ENCODE measurements at regions not wholly inside any gene's neighbourhood (a gene's known extent, or its start where the extent isn't known, plus 50 kb on each side); places are given as distances from the start of the nearest gene placed in this dataset.

DNA sequence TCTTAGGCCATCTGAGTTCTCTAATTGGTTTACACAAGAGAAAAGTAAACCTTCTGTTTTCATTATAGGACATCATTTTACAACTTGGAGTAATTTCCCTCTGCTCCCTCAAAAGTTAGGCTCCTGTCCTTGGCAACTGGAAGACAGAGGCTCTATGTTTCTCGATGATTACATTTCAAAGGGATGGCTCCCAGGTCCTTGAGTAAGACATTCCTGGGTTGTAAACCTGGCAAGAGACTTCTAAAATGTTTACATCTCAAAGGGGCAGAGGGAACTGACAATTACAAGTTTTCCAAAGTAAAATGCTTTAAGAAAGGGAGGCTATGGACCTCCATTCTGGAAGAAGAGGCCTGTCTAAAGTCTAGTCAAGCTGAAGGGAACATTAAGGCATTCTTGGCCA lies 268.3 kb upstream of the REG3G start:
- ATAC-seq: no peak
- no peak for DNase-seq (ENCODE audit: low spot score)
- Histone ChIP-seq H3K9ac (ENCODE audit: insufficient read depth, low read depth, low read length) (no peak overlapping the region), H3K36me3 (replicated peaks in 1 of 2; ENCODE audit: control insufficient read depth in 1 of 2, insufficient read depth in 2 of 2, low read length in 2 of 2) (no peaks in the 10 kb centered on the region), H4K20me1 (ENCODE audit: insufficient read depth, low read length) (no peaks in the 10 kb centered on the region), H3K79me2 (ENCODE audit: insufficient read depth, low read length) (no peaks in the 10 kb centered on the region), H3K27me3 (ENCODE audit: control insufficient read depth in 1 of 2, insufficient read depth in 2 of 2, low read length in 2 of 2) (no peaks in the 10 kb centered on the region), H3K4me2 (ENCODE audit: low read depth, low read length) (no peak overlapping the region), H3K4me3 (replicated peaks in 1 of 3; ENCODE audit: insufficient read depth in 1 of 3, low read depth in 2 of 3, low read length in 3 of 3) (no peak overlapping the region), H3K9me3 (ENCODE audit: low read length) (peaks cover 14% of the 10 kb centered on the region), H3K27ac (ENCODE audit: extremely low read length, insufficient read depth, low read length) (no peak overlapping the region), H2AFZ (ENCODE audit: low read length) (no peak overlapping the region), H3K4me1 (ENCODE audit: insufficient read depth, low read length) (no peaks in the 10 kb centered on the region)
- BruUV-seq (replicated peaks): no TSS peak
- in situ Hi-C loops (cut with HindIII; ENCODE audit: extremely low pct_ligation_motif_present, low pct_unique_long_range_greater_than_20kb) (no loop called here), intact Hi-C loops (cut with micrococcal nuclease; ENCODE audit: unreplicated experiment) (no loop called here)
- ChIA-PET POLR2A (no interaction called here), CTCF (ENCODE audit: low intra/inter-chr PET ratio, low total read pairs) (no interaction called here)
- FAIRE-seq: no peak
- WGBS (ENCODE audit: low lambda C conversion rate): 0% methylated on average over 1 of the region's 1 CpG
- TF ChIP-seq, protein P1, sequence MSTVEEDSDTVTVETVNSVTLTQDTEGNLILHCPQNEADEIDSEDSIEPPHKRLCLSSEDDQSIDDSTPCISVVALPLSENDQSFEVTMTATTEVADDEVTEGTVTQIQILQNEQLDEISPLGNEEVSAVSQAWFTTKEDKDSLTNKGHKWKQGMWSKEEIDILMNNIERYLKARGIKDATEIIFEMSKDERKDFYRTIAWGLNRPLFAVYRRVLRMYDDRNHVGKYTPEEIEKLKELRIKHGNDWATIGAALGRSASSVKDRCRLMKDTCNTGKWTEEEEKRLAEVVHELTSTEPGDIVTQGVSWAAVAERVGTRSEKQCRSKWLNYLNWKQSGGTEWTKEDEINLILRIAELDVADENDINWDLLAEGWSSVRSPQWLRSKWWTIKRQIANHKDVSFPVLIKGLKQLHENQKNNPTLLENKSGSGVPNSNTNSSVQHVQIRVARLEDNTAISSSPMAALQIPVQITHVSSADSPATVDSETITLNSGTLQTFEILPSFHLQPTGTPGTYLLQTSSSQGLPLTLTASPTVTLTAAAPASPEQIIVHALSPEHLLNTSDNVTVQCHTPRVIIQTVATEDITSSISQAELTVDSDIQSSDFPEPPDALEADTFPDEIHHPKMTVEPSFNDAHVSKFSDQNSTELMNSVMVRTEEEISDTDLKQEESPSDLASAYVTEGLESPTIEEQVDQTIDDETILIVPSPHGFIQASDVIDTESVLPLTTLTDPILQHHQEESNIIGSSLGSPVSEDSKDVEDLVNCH (CRISPR knock-in tag; IDR thresholded peaks at IDR 0.05): no peak
- TF ChIP-seq, protein P2, sequence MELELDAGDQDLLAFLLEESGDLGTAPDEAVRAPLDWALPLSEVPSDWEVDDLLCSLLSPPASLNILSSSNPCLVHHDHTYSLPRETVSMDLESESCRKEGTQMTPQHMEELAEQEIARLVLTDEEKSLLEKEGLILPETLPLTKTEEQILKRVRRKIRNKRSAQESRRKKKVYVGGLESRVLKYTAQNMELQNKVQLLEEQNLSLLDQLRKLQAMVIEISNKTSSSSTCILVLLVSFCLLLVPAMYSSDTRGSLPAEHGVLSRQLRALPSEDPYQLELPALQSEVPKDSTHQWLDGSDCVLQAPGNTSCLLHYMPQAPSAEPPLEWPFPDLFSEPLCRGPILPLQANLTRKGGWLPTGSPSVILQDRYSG (CRISPR knock-in tag; IDR thresholded peaks at IDR 0.05): no peak
- TF ChIP-seq TSC22D2 (CRISPR knock-in tag; IDR thresholded peaks at IDR 0.05; ENCODE audit: borderline replicate concordance) (no peak), SPEN (CRISPR knock-in tag; IDR thresholded peaks at IDR 0.05; ENCODE audit: low read depth) (no peak), ZNF607 (CRISPR knock-in tag; IDR thresholded peaks at IDR 0.05; ENCODE audit: borderline replicate concordance) (no peak), SALL2 (CRISPR knock-in tag; IDR thresholded peaks at IDR 0.05) (no peak), SP5 (CRISPR knock-in tag; IDR thresholded peaks at IDR 0.05; ENCODE audit: borderline replicate concordance, low read depth) (no peak), ZBTB7B (CRISPR knock-in tag; IDR thresholded peaks at IDR 0.05) (no peak), MTA3 (CRISPR knock-in tag; IDR thresholded peaks at IDR 0.05) (no peak), MAFF (IDR thresholded peaks at IDR 0.05; ENCODE audit: low read depth, low read length) (no peak)
- TF ChIP-seq, protein P3, sequence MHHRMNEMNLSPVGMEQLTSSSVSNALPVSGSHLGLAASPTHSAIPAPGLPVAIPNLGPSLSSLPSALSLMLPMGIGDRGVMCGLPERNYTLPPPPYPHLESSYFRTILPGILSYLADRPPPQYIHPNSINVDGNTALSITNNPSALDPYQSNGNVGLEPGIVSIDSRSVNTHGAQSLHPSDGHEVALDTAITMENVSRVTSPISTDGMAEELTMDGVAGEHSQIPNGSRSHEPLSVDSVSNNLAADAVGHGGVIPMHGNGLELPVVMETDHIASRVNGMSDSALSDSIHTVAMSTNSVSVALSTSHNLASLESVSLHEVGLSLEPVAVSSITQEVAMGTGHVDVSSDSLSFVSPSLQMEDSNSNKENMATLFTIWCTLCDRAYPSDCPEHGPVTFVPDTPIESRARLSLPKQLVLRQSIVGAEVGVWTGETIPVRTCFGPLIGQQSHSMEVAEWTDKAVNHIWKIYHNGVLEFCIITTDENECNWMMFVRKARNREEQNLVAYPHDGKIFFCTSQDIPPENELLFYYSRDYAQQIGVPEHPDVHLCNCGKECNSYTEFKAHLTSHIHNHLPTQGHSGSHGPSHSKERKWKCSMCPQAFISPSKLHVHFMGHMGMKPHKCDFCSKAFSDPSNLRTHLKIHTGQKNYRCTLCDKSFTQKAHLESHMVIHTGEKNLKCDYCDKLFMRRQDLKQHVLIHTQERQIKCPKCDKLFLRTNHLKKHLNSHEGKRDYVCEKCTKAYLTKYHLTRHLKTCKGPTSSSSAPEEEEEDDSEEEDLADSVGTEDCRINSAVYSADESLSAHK (CRISPR knock-in tag; IDR thresholded peaks at IDR 0.05; ENCODE audit: borderline replicate concordance): no peak
- TF ChIP-seq, protein P4, sequence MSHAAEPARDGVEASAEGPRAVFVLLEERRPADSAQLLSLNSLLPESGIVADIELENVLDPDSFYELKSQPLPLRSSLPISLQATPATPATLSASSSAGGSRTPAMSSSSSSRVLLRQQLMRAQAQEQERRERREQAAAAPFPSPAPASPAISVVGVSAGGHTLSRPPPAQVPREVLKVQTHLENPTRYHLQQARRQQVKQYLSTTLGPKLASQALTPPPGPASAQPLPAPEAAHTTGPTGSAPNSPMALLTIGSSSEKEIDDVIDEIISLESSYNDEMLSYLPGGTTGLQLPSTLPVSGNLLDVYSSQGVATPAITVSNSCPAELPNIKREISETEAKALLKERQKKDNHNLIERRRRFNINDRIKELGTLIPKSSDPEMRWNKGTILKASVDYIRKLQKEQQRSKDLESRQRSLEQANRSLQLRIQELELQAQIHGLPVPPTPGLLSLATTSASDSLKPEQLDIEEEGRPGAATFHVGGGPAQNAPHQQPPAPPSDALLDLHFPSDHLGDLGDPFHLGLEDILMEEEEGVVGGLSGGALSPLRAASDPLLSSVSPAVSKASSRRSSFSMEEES (CRISPR knock-in tag; IDR thresholded peaks at IDR 0.05): no peak
- TF ChIP-seq, protein P5, sequence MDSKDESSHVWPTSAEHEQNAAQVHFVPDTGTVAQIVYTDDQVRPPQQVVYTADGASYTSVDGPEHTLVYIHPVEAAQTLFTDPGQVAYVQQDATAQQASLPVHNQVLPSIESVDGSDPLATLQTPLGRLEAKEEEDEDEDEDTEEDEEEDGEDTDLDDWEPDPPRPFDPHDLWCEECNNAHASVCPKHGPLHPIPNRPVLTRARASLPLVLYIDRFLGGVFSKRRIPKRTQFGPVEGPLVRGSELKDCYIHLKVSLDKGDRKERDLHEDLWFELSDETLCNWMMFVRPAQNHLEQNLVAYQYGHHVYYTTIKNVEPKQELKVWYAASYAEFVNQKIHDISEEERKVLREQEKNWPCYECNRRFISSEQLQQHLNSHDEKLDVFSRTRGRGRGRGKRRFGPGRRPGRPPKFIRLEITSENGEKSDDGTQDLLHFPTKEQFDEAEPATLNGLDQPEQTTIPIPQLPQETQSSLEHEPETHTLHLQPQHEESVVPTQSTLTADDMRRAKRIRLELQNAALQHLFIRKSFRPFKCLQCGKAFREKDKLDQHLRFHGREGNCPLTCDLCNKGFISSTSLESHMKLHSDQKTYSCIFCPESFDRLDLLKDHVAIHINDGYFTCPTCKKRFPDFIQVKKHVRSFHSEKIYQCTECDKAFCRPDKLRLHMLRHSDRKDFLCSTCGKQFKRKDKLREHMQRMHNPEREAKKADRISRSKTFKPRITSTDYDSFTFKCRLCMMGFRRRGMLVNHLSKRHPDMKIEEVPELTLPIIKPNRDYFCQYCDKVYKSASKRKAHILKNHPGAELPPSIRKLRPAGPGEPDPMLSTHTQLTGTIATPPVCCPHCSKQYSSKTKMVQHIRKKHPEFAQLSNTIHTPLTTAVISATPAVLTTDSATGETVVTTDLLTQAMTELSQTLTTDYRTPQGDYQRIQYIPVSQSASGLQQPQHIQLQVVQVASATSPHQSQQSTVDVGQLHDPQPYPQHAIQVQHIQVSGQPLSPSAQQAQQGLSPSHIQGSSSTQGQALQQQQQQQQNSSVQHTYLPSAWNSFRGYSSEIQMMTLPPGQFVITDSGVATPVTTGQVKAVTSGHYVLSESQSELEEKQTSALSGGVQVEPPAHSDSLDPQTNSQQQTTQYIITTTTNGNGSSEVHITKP (CRISPR knock-in tag; IDR thresholded peaks at IDR 0.05; ENCODE audit: low read depth): no peak

Measured in HepG2 (cell line).